PC-9 (cell line): ENCODE measurements at regions not wholly inside any gene's neighbourhood (a gene's known extent, or its start where the extent isn't known, plus 50 kb on each side); places are given as distances from the start of the nearest gene placed in this dataset.

Experiments used
- BruUV-seq: library from RNA; stranded (reverse); fragments of 400-500 nt; replicated peaks from 2 replicates; lab custom pipeline; 2021; lab: Mats Ljungman, UMichigan
- CTCF ChIA-PET: fragments of 300-600 bp; sonication (Branson Sonifier 250); formaldehyde crosslinking; loops from one replicate; lab custom pipeline; 2022; ENCODE audit warnings: antibody characterized with exemption; lab: Charles Lee
- POLR2A ChIA-PET: fragments of 300-600 bp; sonication (Branson Sonifier 250); formaldehyde crosslinking; loops from one replicate; lab custom pipeline; 2022; ENCODE audit warnings: antibody characterized with exemption; ENCODE audit not compliant: unreplicated experiment; lab: Charles Lee
- DNase-seq, 2 experiments: peaks; one replicate each; pipeline versions ENCODE4 v3.0.0 to v3.0.0-alpha.2; 2015 to 2022; ENCODE audit warnings: mixed read lengths in 1 of 2
- H2AFZ ChIP-seq: fragments of 200-600 bp; sonication (generic); 2 replicates; pipeline ENCODE4 v1.8.1; 2017; ENCODE audit warnings: antibody characterized with exemption
- H3F3A ChIP-seq: fragments of 200-600 bp; sonication (generic); 2 replicates; pipeline ENCODE4 v1.8.1; 2017; ENCODE audit warnings: antibody characterized with exemption, mild to moderate bottlenecking, low read depth; ENCODE audit not compliant: insufficient read depth
- H3K27ac ChIP-seq: fragments of 200-600 bp; sonication (generic); 2 replicates; pipeline ENCODE4 v1.6.1; 2016; ENCODE audit warnings: mixed run types
- H3K27me3 ChIP-seq: fragments of 200-600 bp; sonication (generic); 2 replicates; pipeline ENCODE4 v1.6.1; 2016; ENCODE audit warnings: low read depth, mixed run types; ENCODE audit not compliant: insufficient read depth
- H3K36me3 ChIP-seq: fragments of 200-600 bp; sonication (generic); 2 replicates; pipeline ENCODE4 v1.6.1; 2016; ENCODE audit warnings: low read depth, mixed run types
- H3K4me1 ChIP-seq: fragments of 200-600 bp; sonication (generic); replicated peaks from 2 replicates; pipeline ENCODE4 v1.6.1; 2016; ENCODE audit warnings: mixed run types; ENCODE audit not compliant: insufficient read depth
- H3K4me2 ChIP-seq: fragments of 200-600 bp; sonication (generic); 2 replicates; pipeline ENCODE4 v1.6.1; 2017; ENCODE audit warnings: mixed run types
- H3K4me3 ChIP-seq: fragments of 200-600 bp; sonication (generic); 2 replicates; pipeline ENCODE4 v1.6.1; 2016; ENCODE audit warnings: mixed run types
- H3K79me2 ChIP-seq: fragments of 200-600 bp; sonication (generic); 2 replicates; pipeline ENCODE4 v1.6.1; 2017; ENCODE audit warnings: low read depth, mixed run types
- H3K9me2 ChIP-seq: fragments of 200-600 bp; sonication (generic); 2 replicates; pipeline ENCODE4 v1.8.1; 2017; ENCODE audit warnings: mild to moderate bottlenecking; ENCODE audit not compliant: insufficient read depth
- H3K9me3 ChIP-seq: fragments of 200-600 bp; sonication (generic); 2 replicates; pipeline ENCODE4 v1.8.1; 2016; ENCODE audit warnings: low read depth; ENCODE audit not compliant: insufficient read depth
- H4K20me1 ChIP-seq: fragments of 200-600 bp; sonication (generic); 2 replicates; pipeline ENCODE4 v1.8.1; 2017; ENCODE audit not compliant: insufficient read depth
- CTCF ChIP-seq: fragments of 200-600 bp; sonication (generic); conservative IDR thresholded peaks from 2 replicates; pipeline ENCODE4 v1.6.1; 2017; ENCODE audit warnings: mixed run types, antibody characterized with exemption, mild to moderate bottlenecking, moderate library complexity
- EZH2 ChIP-seq: fragments of 200-600 bp; sonication (generic); IDR thresholded peaks from 2 replicates; pipeline ENCODE4 v1.8.0; 2017; ENCODE audit warnings: antibody characterized with exemption, low read depth
- intact Hi-C: fragments of 100-400 bp; cut with micrococcal nuclease; formaldehyde crosslinking; loops from one replicate; pipeline ENCODE4 v1.10.0; 2022; ENCODE audit not compliant: unreplicated experiment

GRCh38 chr4:165556383-165556782, 177.6 kb downstream of the CPE start:
- Histone ChIP-seq H3K27me3 (no peaks in the 10 kb centered on the region), H4K20me1 (no peaks in the 10 kb centered on the region), H3K27ac (no peak overlapping the region), H3K4me2 (no peak overlapping the region), H2AFZ (no peak overlapping the region), H3K9me3 (no peaks in the 10 kb centered on the region), H3F3A (no peaks in the 10 kb centered on the region), H3K4me3 (no peak overlapping the region), H3K79me2 (no peaks in the 10 kb centered on the region), H3K4me1 (no peaks in the 10 kb centered on the region), H3K36me3 (no peaks in the 10 kb centered on the region), H3K9me2 (no peaks in the 10 kb centered on the region)
- TF ChIP-seq EZH2 (no peak), CTCF (no peak)
- ChIA-PET CTCF (interaction anchor here (0.6 kb wide), 1 partner anchor 1038 kb away, joined by 3 read pairs; no protein-coding TSS in a partner anchor), POLR2A (no interaction called here)
- no peak for DNase-seq
- BruUV-seq = no TSS peak
- intact Hi-C loops = no loop called here

- Histone ChIP-seq H3F3A (no peaks in the 10 kb centered on the region), H3K36me3 (no peaks in the 10 kb centered on the region), H3K79me2 (no peaks in the 10 kb centered on the region), H2AFZ (no peak overlapping the region), H3K9me3 (no peaks in the 10 kb centered on the region), H3K27ac (no peak overlapping the region), H3K27me3 (no peaks in the 10 kb centered on the region), H3K9me2 (no peaks in the 10 kb centered on the region), H3K4me1 (no peaks in the 10 kb centered on the region), H4K20me1 (no peaks in the 10 kb centered on the region), H3K4me3 (no peak overlapping the region), H3K4me2 (no peak overlapping the region)
- intact Hi-C loops = no loop called here
- BruUV-seq = no TSS peak
- POLR2A ChIA-PET = no interaction called here
- CTCF ChIA-PET = no interaction called here
- no peak for DNase-seq
- no peak for TF ChIP-seq CTCF
- TF ChIP-seq EZH2 = no peak
These were observed 182.1 kb downstream of the CPE start for GRCh38 chr4:165560941-165561340.

- no TSS peak for BruUV-seq
- Histone ChIP-seq H3K36me3 (no peaks in the 10 kb centered on the region), H3K79me2 (no peaks in the 10 kb centered on the region), H3K4me3 (no peak overlapping the region), H3K4me1 (no peaks in the 10 kb centered on the region), H3F3A (no peaks in the 10 kb centered on the region), H3K9me3 (no peaks in the 10 kb centered on the region), H3K27me3 (no peaks in the 10 kb centered on the region), H2AFZ (no peak overlapping the region), H4K20me1 (no peaks in the 10 kb centered on the region), H3K9me2 (no peaks in the 10 kb centered on the region), H3K4me2 (no peak overlapping the region), H3K27ac (no peak overlapping the region)
- intact Hi-C loops = loop anchor here (2.0 kb wide), 1 partner anchor 41 kb away; no protein-coding TSS in a partner anchor
- ChIA-PET CTCF (no interaction called here), POLR2A (no interaction called here)
- TF ChIP-seq CTCF (no peak), EZH2 (no peak)
- DNase-seq = no peak
These were observed 185.0 kb downstream of the CPE start for GRCh38 chr4:165563851-165564250.
